H1 (cell line): ENCODE measurements at regions not wholly inside any gene's neighbourhood (a gene's known extent, or its start where the extent isn't known, plus 50 kb on each side); places are given as distances from the start of the nearest gene placed in this dataset.

Experiments
- BACH1 ChIP-seq: IDR thresholded peaks from 2 replicates; pipeline ENCODE4 v1.6.1; 2012; ENCODE audit warnings: low read length, improper control_type of control experiment
- CHD7 ChIP-seq: fragments of 300-600 bp; sonication (generic); IDR thresholded peaks from 2 replicates; pipeline ENCODE4 v1.7.1; 2012; ENCODE audit warnings: low read length, moderate library complexity, mild to moderate bottlenecking, inconsistent platforms; ENCODE audit not compliant: insufficient replicate concordance
- E2F6 ChIP-seq: IDR thresholded peaks from 2 replicates; pipeline ENCODE4 v1.6.1; 2012; ENCODE audit warnings: inconsistent platforms
- KDM1A ChIP-seq: fragments of 200-600, 300-600 bp; sonication (generic); IDR thresholded peaks from 2 replicates; pipeline ENCODE4 v1.7.1; 2016; ENCODE audit warnings: mild to moderate bottlenecking, low read length, borderline replicate concordance
- MAFK ChIP-seq: IDR thresholded peaks from 2 replicates; pipeline ENCODE4 v1.6.1; 2012; ENCODE audit warnings: low read depth, mild to moderate bottlenecking, improper control_type of control experiment, low read length
- TAF1 ChIP-seq: IDR thresholded peaks from 2 replicates; pipeline ENCODE4 v1.6.1; 2011; ENCODE audit warnings: mild to moderate bottlenecking, low read depth, low read length
- TAF7 ChIP-seq: optimal IDR thresholded peaks from 2 replicates; pipeline ENCODE3; 2011; ENCODE audit warnings: low read depth, mild to moderate bottlenecking, inconsistent platforms, low read length, moderate library complexity, borderline replicate concordance
- TEAD4 ChIP-seq: IDR thresholded peaks from 2 replicates; pipeline ENCODE4 v1.6.1; 2012; ENCODE audit warnings: low read depth, low read length, inconsistent platforms, mixed read lengths
- YY1 ChIP-seq: IDR thresholded peaks from 2 replicates; pipeline ENCODE4 v1.6.1; 2011; ENCODE audit warnings: low read depth, mild to moderate bottlenecking, low read length

- TF ChIP-seq CHD7 (no peak), TEAD4 (no peak), BACH1 (no peak), TAF7 (no peak), MAFK (no peak), YY1 (no peak), TAF1 (no peak), KDM1A (no peak), E2F6 (no peak)
- TF ChIP-seq, all 59 proteins: peak for 0
Observed at GRCh38 chr21:27681841-27682240, 715.0 kb upstream of the ADAMTS5 start (continued).
